SJSA1 (cell line): ENCODE measurements at regions not wholly inside any gene's neighbourhood (a gene's known extent, or its start where the extent isn't known, plus 50 kb on each side); places are given as distances from the start of the nearest gene placed in this dataset.

Source experiments
- DNase-seq, 2 experiments: peaks; one replicate each; pipeline ENCODE4 v3.0.0-alpha.2; 2015 to 2020; ENCODE audit warnings: low spot score in 2 of 2, low read depth in 1 of 2
- H3K27ac ChIP-seq: fragments of 250-450 bp; sonication (Bioruptor Pico); 2 replicates; pipeline ENCODE4 v1.5.1; 2020; ENCODE audit warnings: mild to moderate bottlenecking, moderate library complexity
- H3K27me3 ChIP-seq: fragments of 250-450 bp; sonication (Bioruptor Pico); replicated peaks from 2 replicates; pipeline ENCODE4 v1.5.1; 2020; ENCODE audit warnings: mild to moderate bottlenecking, moderate library complexity
- H3K36me3 ChIP-seq: fragments of 250-450 bp; sonication (Bioruptor Pico); 2 replicates; pipeline ENCODE4 v1.5.1; 2020; ENCODE audit warnings: mild to moderate bottlenecking
- H3K4me1 ChIP-seq: fragments of 250-450 bp; sonication (Bioruptor Pico); replicated peaks from 2 replicates; pipeline ENCODE4 v1.6.1; 2021; ENCODE audit warnings: mild to moderate bottlenecking
- H3K4me3 ChIP-seq: fragments of 250-450 bp; sonication (Bioruptor Pico); 2 replicates; pipeline ENCODE4 v1.5.1; 2020; ENCODE audit warnings: mild to moderate bottlenecking
- H3K9me3 ChIP-seq: fragments of 250-450 bp; sonication (Bioruptor Pico); replicated peaks from 2 replicates; pipeline ENCODE4 v1.5.1; 2020; ENCODE audit warnings: mild to moderate bottlenecking

- DNase-seq: no peak
- Histone ChIP-seq H3K27ac (no peak overlapping the region), H3K9me3 (no peaks in the 10 kb centered on the region)
Measured at GRCh38 chr14:80146941-80147340, 64.4 kb downstream of the DIO2 start.

DNA sequence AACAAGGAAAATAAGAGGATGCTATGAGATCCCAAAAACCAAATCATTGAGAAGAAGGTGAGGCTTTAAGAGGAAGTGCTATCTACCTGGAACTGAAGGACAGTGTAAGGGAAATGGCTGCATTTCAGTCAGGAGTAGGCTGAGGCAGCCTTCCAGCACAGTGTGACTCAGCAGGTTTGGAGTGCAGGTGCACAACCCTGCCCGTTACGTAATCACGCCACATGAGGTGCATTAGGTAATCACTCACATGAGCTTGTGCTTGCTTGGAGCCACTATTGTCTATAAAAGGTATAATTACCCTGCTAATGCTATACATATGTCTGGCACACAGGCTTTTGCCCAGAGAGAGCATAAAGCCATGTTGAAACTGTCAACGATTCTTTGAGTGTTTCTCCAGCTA lies 74.9 kb downstream of the DIO2 start:
- H3K27me3 ChIP-seq: no peaks in the 10 kb centered on the region
- H3K4me1 ChIP-seq: no peaks in the 10 kb centered on the region
- no peak for DNase-seq
- no peak overlapping the region for H3K4me3 ChIP-seq
- H3K9me3 ChIP-seq: no peaks in the 10 kb centered on the region; the same call in 1 of the 2 replicates
- no peak overlapping the region for H3K27ac ChIP-seq
- H3K36me3 ChIP-seq: no peaks in the 10 kb centered on the region

More at GRCh38 chr14:80146941-80147340, 64.4 kb downstream of the DIO2 start:
- Histone ChIP-seq H3K36me3 (no peaks in the 10 kb centered on the region), H3K4me1 (no peaks in the 10 kb centered on the region), H3K4me3 (no peak overlapping the region), H3K27me3 (no peaks in the 10 kb centered on the region)

DNA sequence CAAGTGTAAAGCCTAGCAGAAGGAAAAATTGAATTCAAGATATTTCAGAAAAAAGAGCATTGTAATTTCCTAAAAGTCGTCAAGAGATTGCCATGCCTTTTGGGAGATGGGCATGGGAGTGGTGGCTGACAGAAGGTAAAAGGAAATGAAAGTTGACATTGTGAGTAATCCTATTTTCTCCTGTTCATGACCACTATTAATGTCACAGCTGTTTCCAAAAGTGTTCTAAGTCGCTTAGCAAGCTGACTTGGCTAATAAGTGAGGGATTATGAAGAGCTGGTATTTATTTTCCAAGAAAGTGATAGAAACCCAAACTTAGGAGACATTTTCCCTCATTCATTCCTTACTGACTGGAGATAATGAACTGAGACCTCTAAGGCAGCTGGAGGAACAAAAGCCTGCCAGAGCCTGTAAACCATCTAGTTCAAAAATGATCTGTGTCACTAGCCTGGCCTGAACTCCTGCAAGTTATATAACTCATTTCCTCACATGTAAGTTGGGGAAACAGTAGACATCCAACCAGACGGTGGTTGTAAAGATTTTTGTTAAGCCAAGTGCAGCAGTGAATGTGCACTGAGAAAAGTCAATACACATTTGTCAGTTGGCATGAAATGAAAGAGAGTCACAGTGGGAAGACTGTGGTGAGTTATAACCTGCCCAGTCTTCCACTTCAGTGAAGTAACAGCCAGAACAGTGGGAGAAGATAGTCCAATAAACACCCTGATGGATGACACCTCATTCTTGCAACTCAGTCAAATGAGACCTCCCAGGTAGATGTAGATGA lies 75.8 kb downstream of the DIO2 start:
- H3K4me1 ChIP-seq: no peaks in the 10 kb centered on the region
- no peak overlapping the region for H3K4me3 ChIP-seq
- no peak for DNase-seq
- no peaks in the 10 kb centered on the region; the same call in 1 of the 2 replicates for H3K9me3 ChIP-seq
- H3K27ac ChIP-seq: no peak overlapping the region
- no peaks in the 10 kb centered on the region for H3K27me3 ChIP-seq
- no peaks in the 10 kb centered on the region for H3K36me3 ChIP-seq

DNA sequence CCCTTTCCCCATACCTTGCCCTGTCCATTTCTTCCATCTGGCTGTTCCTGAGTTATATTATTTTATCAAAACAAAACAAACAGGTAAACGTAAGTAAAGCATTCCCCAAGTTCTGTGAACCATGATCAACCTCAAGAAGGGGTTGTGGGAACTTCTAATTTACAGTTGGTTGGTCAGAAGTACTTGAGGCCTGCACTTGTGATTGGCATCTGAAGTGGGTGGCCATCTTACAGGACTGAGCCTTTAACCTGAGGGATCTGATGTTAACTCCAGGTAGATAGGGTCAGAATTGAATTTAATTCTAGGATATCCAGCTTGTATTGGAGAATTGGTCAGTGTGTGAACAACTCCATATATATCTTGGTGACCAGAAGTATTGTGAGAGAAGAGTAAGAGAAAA lies 77.0 kb downstream of the DIO2 start:
- DNase-seq: no peak
- H3K27ac ChIP-seq: no peak overlapping the region
- no peaks in the 10 kb centered on the region for H3K27me3 ChIP-seq
- no peak overlapping the region for H3K4me3 ChIP-seq
- no peaks in the 10 kb centered on the region for H3K4me1 ChIP-seq
- no peaks in the 10 kb centered on the region for H3K36me3 ChIP-seq
- no peaks in the 10 kb centered on the region; the same call in 1 of the 2 replicates for H3K9me3 ChIP-seq

GRCh38 chr14:80133457-80133856 lies 77.8 kb downstream of the DIO2 start:
- Histone ChIP-seq H3K4me3 (no peak overlapping the region), H3K9me3 (no peaks in the 10 kb centered on the region; the same call in 1 of the 2 replicates), H3K4me1 (no peaks in the 10 kb centered on the region), H3K36me3 (no peaks in the 10 kb centered on the region), H3K27ac (no peak overlapping the region), H3K27me3 (no peaks in the 10 kb centered on the region)
- DNase-seq: no peak

- no peaks in the 10 kb centered on the region for H3K9me3 ChIP-seq
- DNase-seq: no peak
- H3K27ac ChIP-seq: no peak overlapping the region
- H3K36me3 ChIP-seq: no peaks in the 10 kb centered on the region
- H3K4me3 ChIP-seq: no peak overlapping the region
- H3K4me1 ChIP-seq: no peaks in the 10 kb centered on the region
- H3K27me3 ChIP-seq: no peaks in the 10 kb centered on the region
Measured at GRCh38 chr14:80127466-80127865, 83.8 kb downstream of the DIO2 start.

GRCh38 chr14:80124794-80125193 lies 86.5 kb downstream of the DIO2 start:
- Histone ChIP-seq H3K27me3 (no peaks in the 10 kb centered on the region), H3K4me3 (no peak overlapping the region), H3K4me1 (no peaks in the 10 kb centered on the region), H3K27ac (no peak overlapping the region), H3K9me3 (no peaks in the 10 kb centered on the region), H3K36me3 (no peaks in the 10 kb centered on the region)
- DNase-seq: no peak

GRCh38 chr14:80117876-80118275 lies 93.4 kb downstream of the DIO2 start:
- no peaks in the 10 kb centered on the region for H3K9me3 ChIP-seq
- H3K27ac ChIP-seq: no peak overlapping the region
- H3K4me3 ChIP-seq: no peak overlapping the region
- H3K4me1 ChIP-seq: no peaks in the 10 kb centered on the region
- H3K36me3 ChIP-seq: no peaks in the 10 kb centered on the region
- H3K27me3 ChIP-seq: no peaks in the 10 kb centered on the region
- DNase-seq: no peak

DNA sequence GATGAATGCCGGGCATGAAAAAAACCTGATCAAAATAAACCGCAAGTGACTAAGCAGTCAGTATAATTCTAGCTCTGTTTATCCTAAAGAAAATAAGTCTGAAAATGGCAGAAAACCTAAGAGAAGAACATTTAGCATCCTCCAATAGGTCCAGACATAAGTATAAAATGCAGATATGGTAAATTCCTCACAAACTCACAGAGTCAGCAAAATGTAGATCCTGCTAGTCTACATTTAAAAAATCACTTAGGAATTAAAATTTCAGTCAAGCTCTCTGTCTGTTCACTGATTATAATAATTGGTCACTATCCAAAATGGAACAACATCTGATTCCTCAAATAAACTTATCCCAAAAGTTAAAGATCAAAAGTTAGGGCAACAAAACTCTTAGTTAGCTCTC lies 95.1 kb downstream of the DIO2 start:
- H3K36me3 ChIP-seq: no peaks in the 10 kb centered on the region
- no peak for DNase-seq
- H3K27me3 ChIP-seq: no peaks in the 10 kb centered on the region
- H3K4me1 ChIP-seq: no peaks in the 10 kb centered on the region
- H3K27ac ChIP-seq: no peak overlapping the region
- H3K4me3 ChIP-seq: no peak overlapping the region
- H3K9me3 ChIP-seq: no peaks in the 10 kb centered on the region

GRCh38 chr14:80110721-80111120 lies 100.6 kb downstream of the DIO2 start:
- Histone ChIP-seq H3K4me1 (no peaks in the 10 kb centered on the region), H3K27ac (no peak overlapping the region), H3K9me3 (no peaks in the 10 kb centered on the region), H3K4me3 (no peak overlapping the region), H3K27me3 (no peaks in the 10 kb centered on the region), H3K36me3 (no peaks in the 10 kb centered on the region)
- DNase-seq: no peak

GRCh38 chr14:80109055-80109454 lies 102.2 kb downstream of the DIO2 start:
- Histone ChIP-seq H3K27ac (no peak overlapping the region), H3K36me3 (no peaks in the 10 kb centered on the region), H3K9me3 (no peaks in the 10 kb centered on the region), H3K4me3 (no peak overlapping the region), H3K4me1 (no peaks in the 10 kb centered on the region), H3K27me3 (no peaks in the 10 kb centered on the region)
- no peak for DNase-seq

- DNase-seq: no peak
- no peaks in the 10 kb centered on the region for H3K9me3 ChIP-seq
- no peaks in the 10 kb centered on the region for H3K4me1 ChIP-seq
Measured at GRCh38 chr14:80108430-80108829, 102.9 kb downstream of the DIO2 start.

GRCh38 chr14:80105488-80105994 lies 105.8 kb downstream of the DIO2 start:
- Histone ChIP-seq H3K9me3 (no peaks in the 10 kb centered on the region), H3K4me3 (no peak overlapping the region), H3K27me3 (no peaks in the 10 kb centered on the region), H3K4me1 (no peaks in the 10 kb centered on the region), H3K27ac (no peak overlapping the region), H3K36me3 (no peaks in the 10 kb centered on the region)
- no peak for DNase-seq

More at GRCh38 chr14:80108430-80108829, 102.9 kb downstream of the DIO2 start:
- no peaks in the 10 kb centered on the region for H3K36me3 ChIP-seq
- no peak overlapping the region for H3K27ac ChIP-seq
- no peaks in the 10 kb centered on the region for H3K27me3 ChIP-seq
- no peak overlapping the region for H3K4me3 ChIP-seq

- Histone ChIP-seq H3K4me3 (no peak overlapping the region), H3K27me3 (no peaks in the 10 kb centered on the region), H3K4me1 (no peaks in the 10 kb centered on the region), H3K9me3 (no peaks in the 10 kb centered on the region), H3K36me3 (no peaks in the 10 kb centered on the region), H3K27ac (no peak overlapping the region)
- DNase-seq: no peak
Measured at GRCh38 chr14:80101835-80102234, 109.5 kb downstream of the DIO2 start.
